Amygdala (tissue), 56 donors: ENCODE measurements at regions not wholly inside any gene's neighbourhood (a gene's known extent, or its start where the extent isn't known, plus 50 kb on each side); places are given as distances from the start of the nearest gene placed in this dataset.

Experiments
- DNase-seq, 56 donors: peaks; one replicate each; lab custom pipeline; 2025; lab: John Stamatoyannopoulos, UW

DNA sequence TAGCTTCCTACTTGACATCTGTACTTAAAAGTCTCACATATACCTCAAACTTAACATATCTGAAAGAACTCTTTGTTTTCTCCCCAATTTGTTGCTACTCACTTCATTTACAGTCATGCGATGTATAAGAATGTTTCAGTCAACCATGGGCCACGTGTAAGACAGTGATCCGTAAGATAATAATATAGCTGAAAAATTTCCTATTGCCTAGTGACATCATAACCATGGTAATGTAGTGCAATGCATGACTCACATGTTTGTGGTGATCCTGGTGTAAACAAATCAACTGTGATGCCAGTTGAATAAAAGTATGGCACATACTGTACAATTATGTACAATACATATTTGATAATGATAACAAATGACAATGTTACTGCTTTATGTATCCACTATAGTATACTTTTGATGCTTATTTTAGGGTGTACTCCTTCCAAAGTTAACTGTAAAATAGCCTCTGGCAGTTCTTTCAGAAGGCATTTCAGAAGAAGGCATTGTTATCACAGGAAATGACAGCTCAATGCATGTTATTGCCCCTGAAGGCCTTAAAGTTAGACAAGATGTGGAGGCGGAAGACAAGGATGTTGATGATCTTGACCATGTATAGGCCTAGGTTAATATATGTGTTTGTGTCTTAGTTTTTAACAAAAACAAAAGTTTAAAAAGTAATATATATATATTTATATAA, 579.0 kb downstream of the EPHA7 start:
- no peak for DNase-seq

DNA sequence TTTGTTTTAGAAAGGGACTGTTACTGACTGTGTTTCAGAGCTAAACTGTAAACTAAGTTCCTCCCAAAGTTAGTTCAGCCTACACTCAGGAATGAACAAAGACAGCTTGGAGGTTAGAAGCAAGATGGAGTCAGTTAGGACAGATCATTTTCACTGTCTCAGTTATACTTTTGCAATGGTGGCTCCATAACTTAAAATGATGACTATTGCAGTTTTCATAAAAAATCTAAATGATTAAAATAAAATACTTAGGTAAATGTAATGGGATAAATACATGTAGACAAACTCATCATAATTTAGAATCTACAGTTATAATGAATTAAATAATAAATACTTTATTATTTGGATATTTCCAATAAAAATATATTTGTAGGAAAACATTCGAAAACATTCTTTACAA, 590.6 kb downstream of the EPHA7 start:
- no peak for DNase-seq

DNA sequence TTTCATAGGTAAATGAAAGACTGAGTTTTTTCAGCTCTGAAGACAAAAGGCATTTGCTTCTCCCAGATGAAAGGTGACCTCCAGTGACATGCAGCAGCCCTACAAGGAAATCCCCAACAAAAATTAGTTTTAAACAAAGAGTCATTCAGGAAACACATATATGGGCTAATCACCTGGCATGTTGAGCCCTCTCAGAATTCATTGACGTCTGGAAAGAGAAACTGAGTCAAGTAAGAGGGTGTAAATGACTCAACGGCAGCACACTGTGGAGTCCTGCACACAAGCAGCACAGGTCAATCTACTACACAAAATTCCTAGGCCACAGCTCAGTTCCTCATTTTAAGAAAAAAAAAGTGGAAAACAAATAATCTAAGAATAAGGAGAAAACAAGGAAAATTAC, 592.3 kb downstream of the EPHA7 start:
- DNase-seq: no peak

DNA sequence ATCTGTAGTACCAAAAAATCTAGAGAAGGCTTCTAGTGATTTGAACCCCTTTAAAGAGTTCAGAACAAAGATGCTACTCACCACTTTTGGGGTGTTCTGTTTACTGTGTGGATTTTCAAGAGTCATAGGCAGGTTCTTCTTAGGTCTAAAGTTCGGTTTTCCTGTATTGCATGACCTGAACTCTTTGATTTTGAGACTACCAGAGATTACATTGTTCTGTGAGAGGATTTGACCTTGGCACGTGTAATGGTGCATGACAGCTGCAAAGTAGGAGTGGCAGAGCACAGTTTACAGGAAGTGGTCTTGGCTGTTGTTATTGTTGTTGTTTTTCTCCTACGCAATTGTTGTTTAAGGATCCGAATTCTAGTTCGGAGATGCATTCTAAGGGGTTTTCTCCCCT, 592.7 kb downstream of the EPHA7 start:
- no peak for DNase-seq

DNA sequence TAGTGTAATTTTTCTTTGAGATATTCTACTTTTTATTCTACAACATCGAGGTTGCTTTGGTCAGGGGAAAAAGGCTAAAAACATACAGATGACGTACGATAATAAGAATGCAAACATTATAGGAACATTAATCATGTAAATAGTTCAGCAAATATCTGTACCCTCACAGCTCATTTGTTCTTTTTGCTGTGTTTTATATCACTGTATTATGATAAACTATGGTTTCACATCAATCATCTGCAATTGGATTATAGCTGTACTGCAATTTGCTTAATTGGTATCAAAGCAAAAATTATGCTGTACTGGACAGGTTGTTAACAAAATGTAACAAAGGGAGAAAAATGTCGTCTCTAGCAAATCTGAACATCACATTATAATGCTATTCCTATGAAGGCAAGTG, 597.1 kb downstream of the EPHA7 start:
- no peak for DNase-seq

DNA sequence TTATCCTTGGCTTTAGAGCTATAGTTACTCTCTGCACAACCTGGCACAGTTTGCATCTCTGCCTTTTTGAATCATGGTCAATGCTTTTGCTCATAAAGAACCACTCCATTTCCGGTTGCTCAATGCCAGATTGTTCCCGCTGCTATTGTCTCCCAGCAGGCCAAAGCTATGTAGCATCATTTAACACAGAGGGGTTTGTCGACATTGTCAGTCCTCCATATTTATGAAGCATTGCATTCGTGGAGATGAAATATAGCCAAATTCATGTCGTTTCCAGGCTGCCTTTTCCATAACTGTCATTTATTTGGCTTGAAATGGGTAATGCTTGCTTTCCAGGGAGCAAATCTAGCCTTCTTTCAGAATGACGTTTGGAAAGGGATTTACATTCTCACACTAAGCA, 598.8 kb downstream of the EPHA7 start:
- no peak for DNase-seq

DNA sequence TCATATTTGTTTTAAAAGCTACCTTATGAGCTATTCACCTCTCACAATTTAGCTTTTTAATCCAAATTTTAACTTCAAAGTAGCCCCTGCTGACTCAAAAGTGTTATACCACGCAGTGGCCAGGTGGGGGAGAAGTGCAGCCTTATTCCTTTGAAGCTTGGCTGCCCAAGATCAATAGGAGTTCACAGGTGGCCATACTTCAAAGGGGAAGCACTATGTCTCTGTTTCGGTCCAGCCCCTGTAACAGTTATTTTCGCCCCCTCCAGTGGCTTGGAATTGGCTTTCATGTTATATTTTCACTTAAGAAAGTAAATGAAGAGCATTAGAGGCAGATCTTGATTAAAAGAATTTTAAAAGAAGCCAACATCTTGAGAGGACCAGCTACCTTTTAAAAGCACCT, 608.4 kb downstream of the EPHA7 start:
- DNase-seq: peak in 1 of 56 donors; percentile 0

DNA sequence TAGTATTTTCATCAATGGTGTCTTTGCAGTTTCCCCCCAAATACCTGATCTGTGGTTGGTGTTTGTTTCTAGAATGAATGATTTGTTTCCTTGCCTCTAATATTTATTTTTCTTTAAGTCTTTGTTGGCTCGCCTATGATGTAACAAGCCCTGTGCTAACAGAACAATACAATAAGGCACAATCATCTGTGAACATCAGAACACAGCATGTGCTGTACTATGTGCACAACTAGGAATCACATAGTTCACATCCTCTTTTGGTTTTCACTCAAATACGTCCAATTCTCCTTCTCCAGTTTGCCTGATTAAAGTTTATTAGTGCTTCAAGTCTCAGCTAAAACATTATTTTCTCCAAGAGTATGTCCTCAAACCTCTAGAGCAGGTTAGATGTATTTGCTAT, 613.1 kb downstream of the EPHA7 start:
- no peak for DNase-seq

DNA sequence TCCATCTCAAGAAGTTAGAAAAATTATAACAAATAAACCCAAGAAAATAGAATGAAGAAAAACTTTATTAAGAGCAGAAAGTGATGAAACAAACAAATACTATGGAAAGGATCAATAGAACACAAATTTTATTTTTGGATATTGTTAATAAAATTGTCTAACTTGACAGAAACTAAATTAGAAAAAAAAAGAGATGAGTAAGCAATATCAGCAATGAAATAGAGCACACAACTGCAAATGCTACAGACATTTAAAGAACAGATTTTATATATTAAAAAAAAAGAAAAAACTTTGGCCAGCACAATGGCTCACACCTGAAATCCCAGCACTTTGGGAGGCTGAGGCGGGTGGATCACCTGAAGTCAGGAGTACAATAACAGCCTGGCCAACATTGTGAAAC, 628.0 kb downstream of the EPHA7 start:
- no peak for DNase-seq

DNA sequence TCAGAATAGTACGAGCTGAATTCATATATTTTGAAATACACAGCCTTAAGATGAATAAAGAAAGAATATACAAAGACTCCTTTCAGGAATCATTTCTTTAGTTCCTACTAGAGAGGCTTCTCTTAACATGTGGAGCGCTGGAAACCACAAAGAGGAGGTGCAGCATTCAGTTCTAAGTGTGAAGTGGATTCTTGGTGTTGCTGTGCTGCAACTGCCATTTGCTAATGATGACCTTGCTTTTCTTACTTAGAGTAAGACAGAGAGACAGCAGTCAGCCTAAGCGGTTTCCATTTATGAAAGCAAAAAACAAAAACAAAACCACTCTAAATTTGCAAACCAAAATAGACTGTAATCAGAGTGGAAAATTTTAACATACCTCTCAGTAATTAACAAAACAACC, 629.0 kb downstream of the EPHA7 start:
- DNase-seq: no peak

DNA sequence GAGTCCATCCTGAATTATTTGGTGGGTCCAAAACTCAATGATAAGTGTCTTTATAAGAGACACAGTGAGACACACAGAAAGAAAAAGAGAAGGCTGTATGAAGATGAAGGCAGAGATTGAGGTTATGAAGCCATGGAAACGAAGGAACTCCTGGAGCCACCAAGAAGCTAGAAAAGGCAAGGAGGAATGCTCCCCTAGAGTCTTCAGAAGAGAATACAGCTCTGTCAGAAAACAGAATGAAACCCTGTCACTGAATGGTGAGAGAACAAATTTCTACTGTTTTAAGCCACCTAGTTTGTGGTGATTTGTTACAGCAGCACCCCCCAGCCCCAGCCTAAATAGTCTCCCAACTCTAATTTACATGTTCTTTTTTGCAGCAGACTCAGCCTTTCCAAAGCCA, 635.1 kb downstream of the EPHA7 start:
- no peak for DNase-seq

DNA sequence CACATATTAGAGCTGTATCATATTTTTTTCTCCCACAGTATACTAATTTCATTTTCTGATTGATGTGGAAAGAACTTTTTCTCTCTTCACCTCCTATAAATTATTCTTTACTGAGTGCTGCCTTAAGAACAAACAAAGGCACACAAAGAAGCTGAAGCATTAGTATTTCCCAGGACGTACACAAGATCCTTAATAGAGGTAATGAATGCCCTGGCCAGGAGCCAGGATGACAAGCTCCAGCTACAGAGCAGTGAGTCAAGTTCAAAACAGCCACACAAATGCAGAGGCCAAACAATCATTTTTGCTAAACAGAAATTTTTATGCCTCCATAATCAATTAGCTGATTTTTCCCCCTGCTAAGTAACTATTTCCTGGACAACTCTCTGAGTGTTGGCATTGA, 639.6 kb downstream of the EPHA7 start:
- DNase-seq: peak in 5 of 56 donors; percentile 0 to 57 (median 1)

DNA sequence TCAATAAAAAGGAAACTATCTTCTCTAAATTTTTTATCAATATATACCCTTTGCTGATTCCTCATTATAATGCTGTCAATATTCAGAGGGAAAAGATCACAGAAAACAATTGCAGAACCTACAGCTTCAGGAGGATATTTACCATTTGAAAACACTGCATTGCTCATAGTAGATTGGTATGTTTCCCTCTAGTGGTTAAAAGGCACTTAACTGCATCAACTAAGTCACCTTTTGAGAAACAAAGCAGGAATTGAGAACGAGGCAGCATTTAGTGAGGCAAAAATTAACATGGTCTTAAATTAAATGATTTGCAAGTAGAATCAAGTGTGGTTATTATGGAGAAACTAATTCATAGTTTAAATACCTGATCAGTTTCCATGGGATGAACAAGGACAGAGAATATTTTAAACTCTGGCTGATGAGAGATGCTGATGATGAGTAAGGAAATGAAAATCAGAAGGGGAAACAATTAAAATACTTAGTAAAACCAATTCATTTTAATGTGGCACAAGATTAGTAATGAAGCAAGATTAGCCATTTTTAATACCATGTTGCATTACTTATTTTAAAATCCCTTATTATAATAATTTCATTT, 642.1 kb downstream of the EPHA7 start:
- no peak for DNase-seq

DNA sequence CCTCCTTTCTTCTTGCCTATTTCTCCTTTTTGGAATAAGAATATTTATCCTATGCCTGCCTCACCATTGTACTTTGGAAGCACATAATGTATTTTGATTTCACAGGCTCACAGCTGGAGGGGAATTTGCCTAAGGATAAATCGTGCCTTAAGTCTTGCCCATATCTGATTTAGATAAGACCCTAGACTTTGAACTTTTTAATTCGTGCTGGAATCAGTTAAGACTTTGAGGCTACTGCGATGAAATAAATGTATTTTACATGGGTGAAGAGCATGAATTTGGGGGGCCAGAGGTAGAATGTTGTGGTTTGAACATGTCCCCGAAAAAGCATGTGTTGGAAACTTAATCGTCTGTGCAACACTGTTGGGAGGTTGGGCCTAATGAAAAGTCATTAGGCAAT, 648.8 kb downstream of the EPHA7 start:
- DNase-seq: no peak

DNA sequence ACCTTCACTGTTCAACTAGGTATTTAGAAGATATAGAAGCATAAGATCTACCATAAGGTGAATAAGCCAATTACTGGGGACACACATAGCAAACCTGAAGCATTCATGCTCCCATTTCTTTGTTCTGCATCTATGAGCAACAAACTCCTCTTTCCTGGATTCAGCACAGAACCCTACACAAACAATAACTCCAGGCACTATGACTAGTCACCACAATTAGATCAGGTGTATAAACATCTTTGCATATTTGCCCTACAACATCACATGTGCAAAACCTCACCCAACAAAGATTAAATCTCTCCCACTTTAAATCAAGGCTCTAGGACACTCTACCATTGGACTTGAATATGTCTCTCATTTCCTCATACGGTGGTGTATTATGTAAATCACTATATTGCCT, 652.3 kb downstream of the EPHA7 start:
- no peak for DNase-seq

DNA sequence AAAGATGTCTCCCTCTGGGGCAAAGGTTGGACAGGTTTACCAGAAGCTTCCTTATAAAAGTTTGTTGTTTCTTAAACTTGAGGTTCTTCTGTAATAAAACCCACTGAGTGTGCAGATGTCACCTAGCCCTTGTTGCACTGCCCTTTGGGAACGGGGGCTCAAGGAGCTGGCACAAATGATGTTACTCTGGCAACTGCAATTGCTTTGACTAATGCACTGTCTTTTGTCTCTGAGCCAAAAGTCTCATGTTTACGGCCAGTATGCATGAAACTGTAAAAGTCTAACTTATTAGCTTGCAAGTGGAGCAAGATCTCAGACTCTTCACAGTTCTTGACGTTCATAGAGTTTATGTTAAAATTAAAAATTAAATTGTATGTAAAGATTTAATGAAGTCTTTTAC, 655.7 kb downstream of the EPHA7 start:
- no peak for DNase-seq

DNA sequence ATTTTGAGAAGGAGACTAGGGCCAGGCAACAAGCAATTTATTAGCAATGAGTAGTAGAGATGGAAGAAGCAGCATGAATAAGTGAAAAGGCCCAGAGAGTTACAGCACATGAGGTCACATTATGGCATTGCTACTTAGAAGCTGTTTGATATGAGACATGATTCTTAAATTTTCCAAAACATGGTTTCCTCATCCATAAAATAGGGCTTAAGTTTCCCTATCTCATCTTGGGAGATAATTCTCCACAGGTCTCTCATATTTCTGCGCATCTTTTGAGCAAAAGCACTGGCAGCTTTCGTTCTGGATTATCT, 656.1 kb downstream of the EPHA7 start:
- no peak for DNase-seq

DNA sequence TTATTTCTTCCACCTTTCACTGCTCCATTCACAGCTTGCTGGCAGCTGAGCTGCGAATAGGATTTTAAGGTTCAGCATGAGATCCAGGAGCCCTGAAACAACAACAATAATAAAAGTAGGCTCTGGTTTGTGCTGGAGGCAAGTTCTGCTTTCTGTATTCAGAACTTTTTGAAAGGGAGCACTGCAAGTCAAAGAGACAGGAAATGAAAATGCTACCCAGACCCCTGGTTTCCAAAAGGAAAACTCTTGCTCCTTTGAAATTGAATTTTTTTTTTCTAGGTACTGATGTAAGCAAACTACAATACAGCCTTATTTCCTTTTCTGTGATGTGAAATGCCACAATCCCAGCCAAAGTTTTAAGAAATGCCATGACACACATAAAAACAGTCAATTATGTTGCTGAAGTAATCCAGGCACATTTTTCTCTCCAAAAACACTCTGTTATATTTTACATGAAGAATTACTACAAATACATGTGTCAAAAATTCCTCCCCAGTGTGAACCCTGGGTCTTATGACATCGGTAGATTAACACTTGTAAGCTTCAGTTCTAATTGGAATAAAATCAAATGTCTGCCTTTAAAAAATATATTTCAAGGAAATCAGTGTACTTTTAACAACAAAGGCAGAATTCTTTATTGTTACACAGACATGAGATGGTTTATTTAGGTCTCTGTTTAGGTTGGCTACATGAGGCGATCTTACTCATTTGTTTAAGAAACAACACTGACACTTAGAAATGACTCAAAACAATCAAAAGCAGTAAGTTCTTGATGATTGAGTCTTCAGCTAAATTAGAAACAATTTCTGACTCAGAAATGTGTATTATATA, 656.7 kb downstream of the EPHA7 start:
- no peak for DNase-seq

DNA sequence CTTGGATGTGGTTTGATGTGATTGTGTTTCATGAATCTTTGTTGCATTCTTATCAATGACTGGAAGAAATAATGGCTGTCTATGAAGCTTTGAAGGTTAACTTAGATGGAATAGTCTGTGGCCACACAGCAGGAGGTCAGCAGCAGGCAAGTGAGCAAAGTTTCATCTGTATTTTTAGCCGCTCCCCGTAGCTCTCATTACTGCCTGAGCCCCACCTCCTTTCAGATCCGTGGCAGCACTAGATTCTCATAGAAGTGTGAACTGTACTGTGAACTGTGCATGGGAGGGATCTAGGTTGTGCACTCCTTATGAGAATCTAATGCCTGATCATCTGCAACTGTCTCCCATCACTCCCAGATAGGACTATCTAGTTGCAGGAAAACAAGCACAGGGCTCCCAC, 660.2 kb downstream of the EPHA7 start:
- no peak for DNase-seq

DNA sequence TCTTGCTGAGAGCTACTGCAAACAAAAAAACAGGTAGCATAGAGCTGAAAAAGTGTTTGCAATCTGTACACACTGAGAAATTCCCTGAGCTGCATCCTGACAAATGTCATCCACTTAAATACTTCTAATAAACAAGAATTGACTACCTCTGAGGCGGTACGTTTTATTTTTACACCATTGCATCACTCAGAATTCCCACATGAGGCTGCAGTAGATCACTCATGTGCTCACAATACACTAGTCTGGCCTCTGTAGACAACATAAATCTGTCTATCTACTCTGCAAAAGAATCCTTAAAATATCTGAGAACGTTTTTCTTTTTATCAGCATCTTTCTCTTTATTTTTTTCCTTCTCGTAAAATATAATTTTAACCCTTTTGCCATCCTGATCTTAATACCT, 661.4 kb downstream of the EPHA7 start:
- DNase-seq: no peak

DNA sequence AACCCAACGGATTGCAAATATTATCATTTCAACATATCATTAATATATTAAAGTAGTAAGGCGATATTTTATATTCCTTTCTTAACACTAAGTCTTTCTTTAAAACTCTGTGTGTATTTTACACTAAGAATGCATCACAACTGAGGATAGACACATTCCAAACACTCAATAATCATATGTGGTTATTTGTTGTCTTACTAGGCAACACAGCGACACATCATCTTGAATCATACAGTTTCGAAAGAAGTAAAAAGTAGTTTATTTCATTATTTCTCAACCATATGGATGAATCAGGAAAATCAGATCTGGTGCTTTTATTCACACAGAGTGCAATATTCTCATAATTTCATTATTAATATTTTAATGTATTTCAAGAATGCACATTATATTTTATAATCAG, 662.4 kb downstream of the EPHA7 start:
- no peak for DNase-seq

DNA sequence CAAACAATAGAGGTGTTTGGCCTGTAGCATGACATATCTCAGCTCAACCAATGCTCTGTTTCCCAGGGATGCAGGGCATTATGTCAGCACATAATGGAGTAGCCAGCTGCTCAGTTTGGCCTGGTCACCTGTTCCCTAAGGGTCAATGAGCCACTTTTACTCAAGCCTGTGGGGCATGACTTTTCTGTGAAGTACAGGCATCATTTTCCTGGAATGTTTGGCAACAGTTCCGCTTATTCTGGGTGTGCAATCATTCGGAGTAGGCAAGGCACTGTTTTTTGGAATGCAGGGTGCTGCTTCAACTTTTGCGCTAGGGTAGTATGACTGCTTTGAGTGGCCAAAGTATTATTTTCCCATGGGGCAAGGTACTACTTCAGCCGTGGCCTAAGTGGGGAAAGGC, 665.4 kb downstream of the EPHA7 start:
- no peak for DNase-seq
